Common myeloid progenitor, CD34-positive (primary cell): ENCODE measurements at regions not wholly inside any gene's neighbourhood (a gene's known extent, or its start where the extent isn't known, plus 50 kb on each side); places are given as distances from the start of the nearest gene placed in this dataset.

Experiments used
- CTCF ChIA-PET: fragments of 350-600 bp; sonication (Branson Sonifier 250); formaldehyde crosslinking; loops from one replicate; lab custom pipeline; 2021; ENCODE audit warnings: antibody characterized with exemption; lab: Charles Lee
- POLR2A ChIA-PET: fragments of 350-600 bp; sonication (Branson Sonifier 250); formaldehyde crosslinking; loops from one replicate; lab custom pipeline; 2021; ENCODE audit warnings: antibody characterized with exemption; lab: Charles Lee
- DNase-seq, 3 donors: peaks; one replicate each; pipeline versions ENCODE4 v3.0.0 to v3.0.0-alpha.2; 2013
- H3K27ac ChIP-seq, 2 experiments: 1 replicate in 1 of 2; 2 replicates in 1 of 2; pipeline ENCODE4 v1.7.0; 2013; ENCODE audit warnings: inconsistent platforms in 2 of 2, low read length in 2 of 2, mild to moderate bottlenecking in 2 of 2, low read depth in 1 of 2, moderate library complexity in 1 of 2; ENCODE audit not compliant: severe bottlenecking in 2 of 2, insufficient read depth in 1 of 2, poor library complexity in 1 of 2
- H3K27me3 ChIP-seq, 5 experiments: replicated peaks in 2 of 5; 1 replicate in 3 of 5; 2 replicates in 2 of 5; pipeline versions ENCODE4 v1.6.1 to v1.7.0; 2013; ENCODE audit warnings: low read length in 4 of 5, mild to moderate bottlenecking in 2 of 5, moderate library complexity in 2 of 5, inconsistent platforms in 1 of 5; ENCODE audit not compliant: insufficient read depth in 5 of 5, control insufficient read depth in 4 of 5
- H3K36me3 ChIP-seq, 4 experiments: 1 replicate in 2 of 4; 2 replicates in 2 of 4; pipeline versions ENCODE4 v1.6.1 to v1.7.0; 2013; ENCODE audit warnings: low read length in 3 of 4, control low read depth in 1 of 4, mild to moderate bottlenecking in 1 of 4; ENCODE audit not compliant: control insufficient read depth in 4 of 4, insufficient read depth in 4 of 4
- H3K4me1 ChIP-seq, 4 experiments: 1 replicate in 3 of 4; 2 replicates in 1 of 4; pipeline versions ENCODE4 v1.6.1 to v1.7.1; 2013; ENCODE audit warnings: low read length in 3 of 4, mild to moderate bottlenecking in 3 of 4, control low read depth in 1 of 4, inconsistent platforms in 1 of 4, moderate library complexity in 1 of 4; ENCODE audit not compliant: control insufficient read depth in 4 of 4, insufficient read depth in 4 of 4; ENCODE audit errors: control extremely low read depth in 1 of 4
- H3K4me3 ChIP-seq, 7 experiments: 1 replicate in 4 of 7; 2 replicates in 3 of 7; pipeline versions ENCODE4 v1.5.1 to v1.7.0; 2013; ENCODE audit warnings: mild to moderate bottlenecking in 7 of 7, low read length in 6 of 7, moderate library complexity in 6 of 7, inconsistent platforms in 2 of 7, low read depth in 2 of 7, control low read depth in 1 of 7; ENCODE audit not compliant: insufficient read depth in 4 of 7, control insufficient read depth in 1 of 7; ENCODE audit errors: extremely low read depth in 1 of 7
- H3K9me3 ChIP-seq, 5 experiments: 1 replicate in 4 of 5; 2 replicates in 1 of 5; pipeline versions ENCODE4 v1.6.1 to v1.7.1; 2013; ENCODE audit warnings: low read length in 4 of 5, mild to moderate bottlenecking in 2 of 5, inconsistent platforms in 1 of 5, low read depth in 1 of 5, moderate library complexity in 1 of 5; ENCODE audit not compliant: control insufficient read depth in 4 of 5, insufficient read depth in 2 of 5; ENCODE audit errors: control extremely low read depth in 1 of 5
- WGBS: methylation state at CpG from one replicate; pipeline ENCODE4 v1.1.5; 2013; ENCODE audit not compliant: insufficient coverage; 5-methylcytosine and 5-hydroxymethylcytosine counted together

GRCh38 chr7:20560325-20561180 is 54.9 kb upstream of the ABCB5 start:
- 94% methylated on average over 11 of the region's 16 CpGs for WGBS
- no peaks in the 10 kb centered on the region for H3K9me3 ChIP-seq
- H3K4me3 ChIP-seq: no peak overlapping the region
- H3K27ac ChIP-seq: no peak overlapping the region
- peaks cover 0 to 10% (median 3%) of the 10 kb centered on the region in 4 experiments for H3K4me1 ChIP-seq
- DNase-seq: no peak
- CTCF ChIA-PET: no interaction called here
- H3K27me3 ChIP-seq: no peaks in the 10 kb centered on the region
- no peaks in the 10 kb centered on the region for H3K36me3 ChIP-seq
- POLR2A ChIA-PET: no interaction called here

- WGBS: 100% methylated on average over 1 of the region's 4 CpGs
- Histone ChIP-seq H3K4me3 (no peak overlapping the region), H3K27me3 (no peaks in the 10 kb centered on the region), H3K4me1 (peaks cover 0 to 7% (median 3%) of the 10 kb centered on the region in 4 experiments), H3K36me3 (no peaks in the 10 kb centered on the region), H3K9me3 (no peaks in the 10 kb centered on the region), H3K27ac (no peak overlapping the region)
- ChIA-PET CTCF (no interaction called here), POLR2A (no interaction called here)
- no peak for DNase-seq
Measured at GRCh38 chr7:20561466-20561865, 54.0 kb upstream of the ABCB5 start.

DNA sequence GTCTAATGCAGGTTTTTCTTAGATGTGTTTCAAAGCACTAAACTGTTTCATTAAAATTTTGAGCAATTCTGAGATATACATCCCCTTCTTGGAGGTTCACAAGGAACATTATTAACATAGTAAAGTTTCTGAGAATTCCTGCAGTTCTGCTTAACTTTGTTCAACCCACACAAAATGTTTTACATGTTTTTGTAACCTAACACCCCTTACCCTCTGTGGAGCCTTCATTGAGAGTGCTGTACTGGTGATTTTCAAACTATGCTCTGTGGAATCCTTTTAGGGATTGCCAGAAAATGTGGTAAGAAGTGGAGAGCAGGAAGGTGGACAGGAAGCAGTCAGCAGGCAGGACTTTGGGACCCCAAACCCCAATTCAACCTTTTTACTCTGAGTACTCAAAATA is 53.6 kb upstream of the ABCB5 start:
- H3K4me3 ChIP-seq: no peak overlapping the region
- no peak overlapping the region for H3K27ac ChIP-seq
- H3K27me3 ChIP-seq: no peaks in the 10 kb centered on the region
- ChIA-PET POLR2A (no interaction called here), CTCF (no interaction called here)
- peaks cover 0 to 3% (median 1%) of the 10 kb centered on the region in 4 experiments for H3K4me1 ChIP-seq
- no peaks in the 10 kb centered on the region for H3K9me3 ChIP-seq
- DNase-seq: no peak
- no peaks in the 10 kb centered on the region for H3K36me3 ChIP-seq

GRCh38 chr7:20562461-20562860 is 53.0 kb upstream of the ABCB5 start:
- no peak for DNase-seq
- no peak overlapping the region for H3K27ac ChIP-seq
- H3K27me3 ChIP-seq: no peaks in the 10 kb centered on the region
- H3K36me3 ChIP-seq: no peaks in the 10 kb centered on the region
- H3K9me3 ChIP-seq: no peaks in the 10 kb centered on the region
- ChIA-PET POLR2A (no interaction called here), CTCF (no interaction called here)
- WGBS: 100% methylated on average over 3 of the region's 4 CpGs
- no peaks in the 10 kb centered on the region for H3K4me1 ChIP-seq
- no peak overlapping the region for H3K4me3 ChIP-seq
